H1 (cell line): ENCODE measurements at regions not wholly inside any gene's neighbourhood (a gene's known extent, or its start where the extent isn't known, plus 50 kb on each side); places are given as distances from the start of the nearest gene placed in this dataset.

Experiments used
- CTCF ChIA-PET: fragments of 300-600 bp; sonication (Branson Sonifier 250); formaldehyde crosslinking; loops from one replicate; lab custom pipeline; 2021; ENCODE audit not compliant: partially characterized antibody; lab: Charles Lee
- POLR2A ChIA-PET: fragments of 300-600 bp; sonication (Branson Sonifier 250); formaldehyde crosslinking; loops from one replicate; lab custom pipeline; 2021; ENCODE audit warnings: inconsistent platforms; ENCODE audit not compliant: partially characterized antibody; lab: Charles Lee
- DNase-seq, 2 experiments: peaks; one replicate each; pipeline versions ENCODE4 v3.0.0 to v3.0.0-alpha.2; 2010 to 2022; ENCODE audit warnings: low spot score in 2 of 2, low read depth in 1 of 2, mixed read lengths in 1 of 2
- FAIRE-seq: peaks from 2 replicates; lab custom pipeline; 2011; peaks lifted over from hg19 to GRCh38; lab: Jason Lieb, UNC
- H2AFZ ChIP-seq: 2 replicates; pipeline ENCODE4 v1.8.1; 2012; ENCODE audit warnings: low read length, inconsistent platforms
- H2AK5ac ChIP-seq: 2 replicates; pipeline ENCODE4 v1.6.1; 2013; ENCODE audit warnings: low read depth, low read length
- H2BK120ac ChIP-seq: replicated peaks from 2 replicates; pipeline ENCODE3; 2013; ENCODE audit warnings: low read depth, low read length, inconsistent platforms
- H2BK12ac ChIP-seq: 2 replicates; pipeline ENCODE4 v1.6.1; 2013; ENCODE audit warnings: low read depth, low read length
- H2BK15ac ChIP-seq: 2 replicates; pipeline ENCODE4 v1.6.1; 2013; ENCODE audit warnings: low read length
- H2BK20ac ChIP-seq: 2 replicates; pipeline ENCODE4 v1.6.1; 2013; ENCODE audit warnings: low read length
- H2BK5ac ChIP-seq: 2 replicates; pipeline ENCODE4 v1.6.1; 2013; ENCODE audit warnings: low read depth, low read length
- H3K14ac ChIP-seq: 2 replicates; pipeline ENCODE4 v1.6.1; 2013; ENCODE audit warnings: inconsistent platforms; ENCODE audit not compliant: insufficient read length
- H3K18ac ChIP-seq: 2 replicates; pipeline ENCODE4 v1.6.1; 2013; ENCODE audit warnings: low read length; ENCODE audit errors: extremely low read depth
- H3K23ac ChIP-seq: 2 replicates; pipeline ENCODE4 v1.6.1; 2013; ENCODE audit warnings: inconsistent platforms; ENCODE audit not compliant: insufficient read length
- H3K23me2 ChIP-seq: 2 replicates; pipeline ENCODE4 v1.6.1; 2013; ENCODE audit warnings: low read depth, low read length
- H3K27ac ChIP-seq: 2 replicates; pipeline ENCODE4 v1.6.1; 2011; ENCODE audit warnings: low read depth, low read length, inconsistent platforms
- H3K27me3 ChIP-seq, 4 experiments: replicated peaks in 1 of 4; 1 replicate in 1 of 4; 2 replicates in 3 of 4; pipeline versions ENCODE4 v1.6.1 to v1.8.1; 2011 to 2013; ENCODE audit warnings: low read length in 3 of 4, mild to moderate bottlenecking in 3 of 4, inconsistent platforms in 2 of 4, mixed read lengths in 2 of 4, moderate library complexity in 1 of 4; ENCODE audit not compliant: control insufficient read depth in 3 of 4, insufficient read depth in 3 of 4; ENCODE audit errors: extremely low read depth in 1 of 4
- H3K36me3 ChIP-seq, 4 experiments: 2 replicates each; pipeline versions ENCODE4 v1.6.1 to v1.8.1; 2011 to 2013; ENCODE audit warnings: mild to moderate bottlenecking in 4 of 4, low read length in 3 of 4, moderate library complexity in 2 of 4, control low read depth in 1 of 4, inconsistent platforms in 1 of 4; ENCODE audit not compliant: insufficient read depth in 4 of 4, control insufficient read depth in 2 of 4
- H3K4ac ChIP-seq: replicated peaks from 2 replicates; pipeline ENCODE3; 2013; ENCODE audit warnings: low read length, low read depth, mixed read lengths, inconsistent platforms; ENCODE audit not compliant: insufficient read length
- H3K4me1 ChIP-seq, 4 experiments: replicated peaks in 1 of 4; 1 replicate in 1 of 4; 2 replicates in 3 of 4; pipeline versions ENCODE4 v1.6.1 to v1.8.1; 2011 to 2013; ENCODE audit warnings: low read length in 3 of 4, inconsistent platforms in 2 of 4, mixed read lengths in 1 of 4; ENCODE audit not compliant: insufficient read depth in 4 of 4, control insufficient read depth in 3 of 4
- H3K4me2 ChIP-seq, 2 experiments: 2 replicates each; pipeline versions ENCODE4 v1.6.1 to v1.8.1; 2011 to 2013; ENCODE audit warnings: low read depth in 2 of 2, low read length in 2 of 2, control low read depth in 1 of 2, inconsistent platforms in 1 of 2, mild to moderate bottlenecking in 1 of 2; ENCODE audit not compliant: insufficient read depth in 1 of 2
- H3K4me3 ChIP-seq, 4 experiments: fragments of 200-600, 300-600 bp in 1 of 4; sonication (generic), shearing (Covaris generic), sonication (Bioruptor Twin) in 1 of 4; 2 replicates each; pipeline versions ENCODE4 v1.5.1 to v1.8.1; 2011 to 2016; ENCODE audit warnings: low read length in 4 of 4, low read depth in 3 of 4, control low read depth in 2 of 4, inconsistent platforms in 2 of 4, mild to moderate bottlenecking in 2 of 4, mixed read lengths in 1 of 4, moderate library complexity in 1 of 4; ENCODE audit not compliant: insufficient read depth in 2 of 4; ENCODE audit errors: extremely low read depth in 1 of 4
- H3K56ac ChIP-seq: replicated peaks from 2 replicates; pipeline ENCODE3; 2013; ENCODE audit warnings: low read depth, mild to moderate bottlenecking, mixed read lengths, low read length, inconsistent platforms; ENCODE audit not compliant: insufficient read length
- H3K79me1 ChIP-seq: 2 replicates; pipeline ENCODE4 v1.6.1; 2013; ENCODE audit warnings: low read depth, low read length, control low read depth
- H3K79me2 ChIP-seq, 2 experiments: 2 replicates each; pipeline versions ENCODE4 v1.6.1 to v1.8.1; 2012 to 2013; ENCODE audit warnings: low read length in 2 of 2, mild to moderate bottlenecking in 2 of 2, inconsistent platforms in 1 of 2; ENCODE audit not compliant: insufficient read depth in 2 of 2, control insufficient read depth in 1 of 2
- H3K9ac ChIP-seq, 4 experiments: replicated peaks in 1 of 4; 1 replicate in 1 of 4; 2 replicates in 3 of 4; pipeline versions ENCODE4 v1.6.1 to v1.8.1; 2011 to 2013; ENCODE audit warnings: low read depth in 3 of 4, low read length in 3 of 4, control low read depth in 2 of 4, mild to moderate bottlenecking in 2 of 4, moderate library complexity in 2 of 4, inconsistent platforms in 1 of 4; ENCODE audit errors: extremely low read depth in 1 of 4
- H3K9me3 ChIP-seq, 2 experiments: 2 replicates each; pipeline versions ENCODE4 v1.6.1 to v1.8.1; 2012 to 2013; ENCODE audit warnings: mild to moderate bottlenecking in 2 of 2, moderate library complexity in 2 of 2, control low read depth in 1 of 2, inconsistent platforms in 1 of 2, low read depth in 1 of 2, low read length in 1 of 2, mixed read lengths in 1 of 2; ENCODE audit not compliant: insufficient read depth in 2 of 2
- H4K20me1 ChIP-seq, 2 experiments: replicated peaks in 1 of 2; 2 replicates each; pipeline versions ENCODE3 to v1.8.1; 2011 to 2013; ENCODE audit warnings: inconsistent platforms in 2 of 2, low read length in 2 of 2, mild to moderate bottlenecking in 1 of 2; ENCODE audit not compliant: insufficient read depth in 2 of 2, control insufficient read depth in 1 of 2
- H4K5ac ChIP-seq: 2 replicates; pipeline ENCODE4 v1.6.1; 2013; ENCODE audit warnings: low read length, low read depth, mixed read lengths, inconsistent platforms; ENCODE audit not compliant: insufficient read length
- H4K8ac ChIP-seq: 2 replicates; pipeline ENCODE4 v1.8.0; 2013; ENCODE audit warnings: mild to moderate bottlenecking, moderate library complexity, low read length, inconsistent platforms; ENCODE audit not compliant: insufficient read depth; ENCODE audit errors: extremely low read depth
- H4K91ac ChIP-seq: replicated peaks from 2 replicates; pipeline ENCODE3; 2013; ENCODE audit warnings: low read length, mixed read lengths, inconsistent platforms; ENCODE audit not compliant: insufficient read length
- BACH1 ChIP-seq: IDR thresholded peaks from 2 replicates; pipeline ENCODE4 v1.6.1; 2012; ENCODE audit warnings: low read length, improper control_type of control experiment
- CEBPB ChIP-seq: IDR thresholded peaks from 2 replicates; pipeline ENCODE4 v1.6.1; 2012; ENCODE audit warnings: low read depth, low read length
- EP300 ChIP-seq, 2 experiments: IDR thresholded peaks; 1 replicate in 1 of 2; 2 replicates in 1 of 2; pipeline ENCODE4 v1.6.1; 2011 to 2012; ENCODE audit warnings: low read depth in 2 of 2, low read length in 2 of 2, mild to moderate bottlenecking in 2 of 2, borderline replicate concordance in 1 of 2, inconsistent platforms in 1 of 2, moderate library complexity in 1 of 2
- KDM5A ChIP-seq: fragments of 200-600 bp; IDR thresholded peaks from 2 replicates; pipeline ENCODE4 v1.7.1; 2012; ENCODE audit warnings: mild to moderate bottlenecking, low read length, inconsistent platforms, mixed read lengths
- RAD21 ChIP-seq, 2 experiments: IDR thresholded peaks in 1 of 2; conservative IDR thresholded peaks in 1 of 2; 2 replicates each; pipeline ENCODE4 v1.6.1; 2011; ENCODE audit warnings: low read depth in 2 of 2, low read length in 2 of 2, improper control_type of control experiment in 1 of 2, inconsistent platforms in 1 of 2, mild to moderate bottlenecking in 1 of 2, moderate library complexity in 1 of 2
- TAF1 ChIP-seq: IDR thresholded peaks from 2 replicates; pipeline ENCODE4 v1.6.1; 2011; ENCODE audit warnings: mild to moderate bottlenecking, low read depth, low read length
- TEAD4 ChIP-seq: IDR thresholded peaks from 2 replicates; pipeline ENCODE4 v1.6.1; 2012; ENCODE audit warnings: low read depth, low read length, inconsistent platforms, mixed read lengths
- WGBS, 2 experiments: shearing (Covaris generic) in 1 of 2; methylation state at CpG; one replicate each; pipeline versions ENCODE4 v1.1.6 to v1.1.7; 2013 to 2015; ENCODE audit warnings: low lambda C conversion rate in 2 of 2, mixed read lengths in 2 of 2, inconsistent platforms in 1 of 2, low coverage in 1 of 2, missing lambda C conversion rate in 1 of 2; ENCODE audit not compliant: insufficient replicate concordance in 2 of 2, insufficient coverage in 1 of 2, insufficient read length in 1 of 2; ENCODE audit errors: extremely low coverage in 1 of 2, missing lambda C conversion rate in 1 of 2; 5-methylcytosine and 5-hydroxymethylcytosine counted together
- TF ChIP-seq, protein P1 (sequence below): IDR thresholded peaks from 2 replicates; pipeline ENCODE4 v1.6.1; 2012; ENCODE audit warnings: low read length, inconsistent platforms
- TF ChIP-seq, protein P2 (sequence below): IDR thresholded peaks from 2 replicates; pipeline ENCODE4 v1.6.1; 2012; ENCODE audit warnings: inconsistent platforms
- TF ChIP-seq, protein P3 (sequence below): IDR thresholded peaks from 2 replicates; pipeline ENCODE4 v1.6.1; 2011; ENCODE audit warnings: low read depth, mild to moderate bottlenecking, low read length; ENCODE audit not compliant: insufficient read depth

DNA sequence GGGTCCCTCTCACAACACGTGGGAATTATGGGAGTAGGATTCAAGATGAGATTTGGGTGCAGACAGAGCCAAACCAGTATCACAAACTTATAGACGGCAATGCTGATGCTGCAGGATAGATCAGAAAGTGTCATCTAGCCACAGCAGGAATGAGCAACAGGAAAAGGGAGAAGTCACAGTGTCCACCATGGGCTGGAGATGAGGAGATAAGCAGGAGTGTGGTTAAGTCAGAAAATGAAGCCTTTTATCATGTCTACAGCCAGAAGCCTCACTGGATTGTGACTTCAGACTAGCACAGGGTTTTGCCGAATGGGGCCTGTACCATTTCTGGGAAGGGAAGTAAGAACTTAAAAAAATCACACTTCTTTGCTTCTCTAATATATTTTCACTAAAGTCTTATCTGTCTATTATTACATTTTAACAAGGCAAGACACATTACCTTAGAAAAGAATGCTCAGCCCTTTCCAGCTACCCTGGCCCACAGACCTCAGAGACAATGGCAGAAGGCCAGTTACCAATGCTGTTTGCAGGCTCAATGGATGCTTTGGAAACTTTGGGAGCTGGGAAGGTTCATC, 490.2 kb upstream of the SALL1 start:
- Histone ChIP-seq H2BK5ac (no peak overlapping the region), H3K79me1 (no peaks in the 10 kb centered on the region), H3K27ac (no peak overlapping the region), H3K4me3 (no peak overlapping the region), H2BK120ac (no peak overlapping the region), H3K23ac (no peak overlapping the region)
- TF ChIP-seq TAF1, result no peak
- TF ChIP-seq, protein P1, sequence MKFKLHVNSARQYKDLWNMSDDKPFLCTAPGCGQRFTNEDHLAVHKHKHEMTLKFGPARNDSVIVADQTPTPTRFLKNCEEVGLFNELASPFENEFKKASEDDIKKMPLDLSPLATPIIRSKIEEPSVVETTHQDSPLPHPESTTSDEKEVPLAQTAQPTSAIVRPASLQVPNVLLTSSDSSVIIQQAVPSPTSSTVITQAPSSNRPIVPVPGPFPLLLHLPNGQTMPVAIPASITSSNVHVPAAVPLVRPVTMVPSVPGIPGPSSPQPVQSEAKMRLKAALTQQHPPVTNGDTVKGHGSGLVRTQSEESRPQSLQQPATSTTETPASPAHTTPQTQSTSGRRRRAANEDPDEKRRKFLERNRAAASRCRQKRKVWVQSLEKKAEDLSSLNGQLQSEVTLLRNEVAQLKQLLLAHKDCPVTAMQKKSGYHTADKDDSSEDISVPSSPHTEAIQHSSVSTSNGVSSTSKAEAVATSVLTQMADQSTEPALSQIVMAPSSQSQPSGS, result no peak
- no peak for TF ChIP-seq BACH1
- TF ChIP-seq EP300 (IDR thresholded peaks at IDR 0.05; ENCODE audit: borderline replicate concordance in 1 of 2, low read depth in 2 of 2, low read length in 2 of 2), result no peak
- TF ChIP-seq RAD21 (IDR thresholded peaks at IDR 0.05 in 1 of 2, conservative IDR thresholded peaks at IDR 0.05 in 1 of 2; ENCODE audit: low read depth in 2 of 2, low read length in 2 of 2), result no peak
- no peak for TF ChIP-seq TEAD4
- TF ChIP-seq, protein P2, sequence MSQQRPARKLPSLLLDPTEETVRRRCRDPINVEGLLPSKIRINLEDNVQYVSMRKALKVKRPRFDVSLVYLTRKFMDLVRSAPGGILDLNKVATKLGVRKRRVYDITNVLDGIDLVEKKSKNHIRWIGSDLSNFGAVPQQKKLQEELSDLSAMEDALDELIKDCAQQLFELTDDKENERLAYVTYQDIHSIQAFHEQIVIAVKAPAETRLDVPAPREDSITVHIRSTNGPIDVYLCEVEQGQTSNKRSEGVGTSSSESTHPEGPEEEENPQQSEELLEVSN, result no peak
- no peak for TF ChIP-seq CEBPB
- TF ChIP-seq, protein P3, sequence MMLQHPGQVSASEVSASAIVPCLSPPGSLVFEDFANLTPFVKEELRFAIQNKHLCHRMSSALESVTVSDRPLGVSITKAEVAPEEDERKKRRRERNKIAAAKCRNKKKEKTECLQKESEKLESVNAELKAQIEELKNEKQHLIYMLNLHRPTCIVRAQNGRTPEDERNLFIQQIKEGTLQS, result no peak
- no peak for TF ChIP-seq KDM5A
- TF ChIP-seq, all 59 proteins: peak for 0
- no peak overlapping the region for H2AFZ ChIP-seq
- H4K8ac ChIP-seq, result no peak overlapping the region
- no peaks in the 10 kb centered on the region for H3K79me2 ChIP-seq
- no peak overlapping the region for H3K4ac ChIP-seq
- H3K56ac ChIP-seq, result no peak overlapping the region
- no peak overlapping the region for H4K91ac ChIP-seq
- POLR2A ChIA-PET, result no interaction called here
- peaks cover 3 to 15% (median 7%) of the 10 kb centered on the region in 4 experiments for H3K4me1 ChIP-seq
- no peak overlapping the region for H3K4me2 ChIP-seq
- CTCF ChIA-PET, result interaction anchor here (1.1 to 1.5 kb wide), 2 partner anchors 23 to 34 kb away, joined by 3 read pairs; no protein-coding TSS in a partner anchor
- peaks cover 9% of the 10 kb centered on the region; the same call in 1 of the 2 replicates for H3K23me2 ChIP-seq
- no peak overlapping the region for H3K18ac ChIP-seq
- peaks cover 0 to 2% (median under 1%) of the 10 kb centered on the region in 4 experiments; a peak in 3 of 7 replicates for H3K27me3 ChIP-seq
- H2BK12ac ChIP-seq, result no peak overlapping the region
- H3K9ac ChIP-seq, result no peak overlapping the region
- no peaks in the 10 kb centered on the region for H4K20me1 ChIP-seq
- no peak overlapping the region for H2AK5ac ChIP-seq
- 90% methylated on average over 3 of the region's 3 CpGs; no CpG with 5 or more reads in 1 of the 2 experiments for WGBS, 2 experiments
- H3K9me3 ChIP-seq, result no peaks in the 10 kb centered on the region
- no peak overlapping the region for H2BK20ac ChIP-seq
- FAIRE-seq, result no peak
- no peak for DNase-seq
- H4K5ac ChIP-seq, result no peak overlapping the region
- H3K14ac ChIP-seq, result no peak overlapping the region
- H3K36me3 ChIP-seq, result no peaks in the 10 kb centered on the region
- no peak overlapping the region for H2BK15ac ChIP-seq
